DOHH2 (cell line): ENCODE measurements at regions not wholly inside any gene's neighbourhood (a gene's known extent, or its start where the extent isn't known, plus 50 kb on each side); places are given as distances from the start of the nearest gene placed in this dataset.

Experiments
- H3F3A ChIP-seq: fragments of 200-600 bp; sonication (generic), shearing (Covaris generic); 2 replicates; pipeline ENCODE4 v1.6.0; 2016; ENCODE audit warnings: antibody characterized with exemption, mild to moderate bottlenecking; ENCODE audit not compliant: control insufficient read depth, insufficient read depth
- H3K27ac ChIP-seq: fragments of 200-600 bp; sonication (generic); 2 replicates; pipeline ENCODE4 v1.5.1; 2014; ENCODE audit warnings: low read depth, mild to moderate bottlenecking, low read length, moderate library complexity
- H3K27me3 ChIP-seq: fragments of 200-600 bp; sonication (generic); 2 replicates; pipeline ENCODE4 v1.6.1; 2014; ENCODE audit warnings: mild to moderate bottlenecking, low read length, mixed read lengths; ENCODE audit not compliant: control insufficient read depth
- H3K36me3 ChIP-seq: fragments of 200-600 bp; sonication (generic); 2 replicates; pipeline ENCODE4 v1.6.1; 2014; ENCODE audit warnings: mild to moderate bottlenecking, low read length, moderate library complexity, mixed read lengths; ENCODE audit not compliant: control insufficient read depth
- H3K4me1 ChIP-seq: fragments of 200-600 bp; sonication (generic); 2 replicates; pipeline ENCODE4 v1.6.1; 2014; ENCODE audit warnings: mild to moderate bottlenecking, low read length, mixed read lengths; ENCODE audit not compliant: control insufficient read depth
- H3K4me2 ChIP-seq: fragments of 200-600 bp; sonication (generic); 2 replicates; pipeline ENCODE4 v1.6.0; 2014; ENCODE audit warnings: mild to moderate bottlenecking, low read length, moderate library complexity
- H3K4me3 ChIP-seq: fragments of 200-600 bp; sonication (generic); 2 replicates; pipeline ENCODE4 v1.5.1; 2014; ENCODE audit warnings: mild to moderate bottlenecking, low read length, mixed read lengths
- H3K79me2 ChIP-seq: fragments of 200-600 bp; sonication (generic); 2 replicates; pipeline ENCODE4 v1.6.1; 2014; ENCODE audit warnings: mild to moderate bottlenecking, low read length, mixed read lengths; ENCODE audit not compliant: control insufficient read depth
- H3K9me2 ChIP-seq: fragments of 200-600 bp; sonication (generic); replicated peaks from 2 replicates; pipeline ENCODE4 v1.6.1; 2014; ENCODE audit warnings: mild to moderate bottlenecking, low read length, mixed read lengths; ENCODE audit not compliant: control insufficient read depth
- H3K9me3 ChIP-seq: fragments of 200-600 bp; sonication (generic); 2 replicates; pipeline ENCODE4 v1.6.1; 2014; ENCODE audit warnings: antibody characterized with exemption, low read length, mixed read lengths; ENCODE audit not compliant: control insufficient read depth, insufficient read depth
- H4K20me1 ChIP-seq: fragments of 200-600 bp; sonication (generic); 2 replicates; pipeline ENCODE4 v1.6.0; 2014; ENCODE audit warnings: low read depth, mild to moderate bottlenecking, antibody characterized with exemption, low read length, moderate library complexity; ENCODE audit not compliant: control insufficient read depth, insufficient read depth
- CTCF ChIP-seq: fragments of 200-600 bp; sonication (generic); IDR thresholded peaks from one replicate; pipeline ENCODE4 v1.5.1; 2014; ENCODE audit warnings: antibody characterized with exemption, mild to moderate bottlenecking, low read depth, low read length; ENCODE audit not compliant: poor library complexity, severe bottlenecking
- EZH2phosphoT487 ChIP-seq: fragments of 200-600 bp; sonication (generic); IDR thresholded peaks from 2 replicates; pipeline ENCODE4 v1.6.1; 2017; ENCODE audit warnings: borderline replicate concordance, mild to moderate bottlenecking, antibody characterized with exemption, low read length, moderate library complexity, mixed read lengths

DNA sequence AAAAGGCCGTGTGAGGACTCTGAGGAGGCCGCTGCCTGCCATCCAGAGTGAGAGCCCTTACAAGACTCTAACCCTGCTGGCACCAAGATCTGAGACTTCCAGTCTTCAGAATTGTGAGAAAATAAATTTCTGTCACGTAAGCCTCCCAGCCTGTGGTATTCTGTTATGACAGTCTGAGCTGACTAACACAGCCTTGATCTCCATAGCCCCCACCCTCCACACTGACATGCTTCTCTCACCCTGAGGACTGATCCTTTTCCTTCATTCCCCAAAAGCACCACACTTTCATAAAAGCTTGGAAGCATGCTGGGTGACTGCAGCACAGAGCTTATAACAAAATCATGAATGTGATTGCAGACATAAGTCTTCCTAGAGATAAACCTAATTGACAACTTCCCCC is 1059.8 kb downstream of the UQCRFS1 start:
- Histone ChIP-seq H3K27ac (no peak overlapping the region), H4K20me1 (no peaks in the 10 kb centered on the region), H3F3A (no peaks in the 10 kb centered on the region), H3K9me2 (no peaks in the 10 kb centered on the region), H3K36me3 (no peaks in the 10 kb centered on the region), H3K4me3 (no peak overlapping the region), H3K79me2 (no peaks in the 10 kb centered on the region), H3K27me3 (no peaks in the 10 kb centered on the region), H3K4me2 (no peak overlapping the region), H3K9me3 (peaks cover 9% of the 10 kb centered on the region; the same call in 1 of the 2 replicates), H3K4me1 (no peaks in the 10 kb centered on the region)
- TF ChIP-seq CTCF (no peak), EZH2phosphoT487 (no peak)

DNA sequence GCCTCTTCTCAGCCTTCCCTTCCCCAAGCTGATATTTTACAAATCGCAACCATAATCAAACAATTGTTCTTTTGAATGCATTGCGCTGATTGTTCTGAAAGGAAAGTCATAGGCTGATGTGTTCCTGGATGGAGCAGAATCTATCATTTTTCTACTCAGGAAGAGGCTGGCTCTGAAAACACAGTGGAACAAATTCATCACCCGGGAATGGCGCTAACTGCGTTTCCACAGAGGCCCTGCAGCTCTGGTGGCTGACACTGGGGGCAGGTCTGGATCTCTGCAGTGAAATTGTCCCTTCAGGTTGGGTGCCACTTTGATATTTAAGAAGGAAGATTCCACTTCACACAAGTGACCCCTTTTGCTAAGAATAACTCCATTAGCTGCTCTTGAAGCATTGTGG is 1060.8 kb downstream of the UQCRFS1 start:
- Histone ChIP-seq H3K9me2 (no peaks in the 10 kb centered on the region), H3K9me3 (peaks cover 9% of the 10 kb centered on the region; the same call in 1 of the 2 replicates), H3K4me1 (no peaks in the 10 kb centered on the region), H4K20me1 (no peaks in the 10 kb centered on the region), H3K27ac (no peak overlapping the region), H3K4me3 (no peak overlapping the region), H3F3A (no peaks in the 10 kb centered on the region), H3K36me3 (no peaks in the 10 kb centered on the region), H3K27me3 (no peaks in the 10 kb centered on the region), H3K79me2 (no peaks in the 10 kb centered on the region), H3K4me2 (no peak overlapping the region)
- TF ChIP-seq CTCF (no peak), EZH2phosphoT487 (no peak)

DNA sequence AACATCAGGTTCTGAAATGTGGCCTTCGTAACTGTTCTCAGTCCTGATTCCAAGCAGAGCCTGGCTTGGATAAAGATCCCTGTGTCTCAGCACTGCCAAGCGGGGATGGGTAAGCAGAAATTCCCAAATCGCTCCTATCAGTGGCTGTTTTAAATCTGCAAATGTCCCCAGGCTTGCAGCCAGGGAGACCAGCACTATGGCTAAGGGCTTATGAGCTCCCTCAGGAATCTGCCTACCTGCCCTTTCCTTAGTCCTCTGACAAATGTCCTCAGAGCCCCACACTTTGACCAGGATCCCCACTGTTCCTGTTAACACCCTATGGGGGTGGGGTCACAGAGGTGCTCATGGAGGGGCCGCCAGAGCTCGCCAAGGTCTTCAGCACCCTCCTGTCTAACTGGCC is 1062.8 kb downstream of the UQCRFS1 start:
- Histone ChIP-seq H3K4me2 (no peak overlapping the region), H3K9me2 (no peaks in the 10 kb centered on the region), H3K36me3 (no peaks in the 10 kb centered on the region), H3K4me3 (no peak overlapping the region), H3K4me1 (no peaks in the 10 kb centered on the region), H3K27me3 (no peaks in the 10 kb centered on the region), H4K20me1 (no peaks in the 10 kb centered on the region), H3K9me3 (peaks cover 9% of the 10 kb centered on the region; the same call in 1 of the 2 replicates), H3K27ac (no peak overlapping the region), H3K79me2 (no peaks in the 10 kb centered on the region), H3F3A (no peaks in the 10 kb centered on the region)
- TF ChIP-seq CTCF = no peak
- no peak for TF ChIP-seq EZH2phosphoT487
